Inflammatory macrophage (primary cell): ENCODE measurements at regions not wholly inside any gene's neighbourhood (a gene's known extent, or its start where the extent isn't known, plus 50 kb on each side); places are given as distances from the start of the nearest gene placed in this dataset.

ENCODE experiments used
- DNase-seq, 2 donors: peaks; one replicate each; pipeline ENCODE4 v3.0.0-alpha.2; 2020 to 2022

- DNase-seq, result peak; percentile 55 to 56
Measured at GRCh38 chr2:18178736-18179349, 300.4 kb downstream of the KCNS3 start.

- DNase-seq, result no peak
Measured at GRCh38 chr2:18176679-18177215, 298.3 kb downstream of the KCNS3 start.

GRCh38 chr2:18172607-18173006 lies 294.1 kb downstream of the KCNS3 start:
- DNase-seq, result no peak

- DNase-seq, result no peak
Measured at GRCh38 chr2:18171191-18172139, 293.0 kb downstream of the KCNS3 start.

- no peak for DNase-seq
Measured at GRCh38 chr2:18170642-18171041, 292.2 kb downstream of the KCNS3 start.

- no peak for DNase-seq
Measured at GRCh38 chr2:18169893-18170175, 291.4 kb downstream of the KCNS3 start.

GRCh38 chr2:18169121-18169892 lies 290.8 kb downstream of the KCNS3 start:
- DNase-seq, result no peak

- no peak for DNase-seq
Measured at GRCh38 chr2:18167871-18168270, 289.4 kb downstream of the KCNS3 start.

GRCh38 chr2:18161681-18162080 lies 283.2 kb downstream of the KCNS3 start:
- no peak for DNase-seq

- DNase-seq, result no peak
Measured at GRCh38 chr2:18159896-18160295, 281.4 kb downstream of the KCNS3 start.

GRCh38 chr2:18156421-18156820 lies 278.0 kb downstream of the KCNS3 start:
- no peak for DNase-seq

- no peak for DNase-seq
Measured at GRCh38 chr2:18156002-18156401, 277.5 kb downstream of the KCNS3 start.

GRCh38 chr2:18154812-18155211 lies 276.3 kb downstream of the KCNS3 start:
- DNase-seq, result no peak

GRCh38 chr2:18154259-18154658 lies 275.8 kb downstream of the KCNS3 start:
- no peak for DNase-seq

- no peak for DNase-seq
Measured at GRCh38 chr2:18153741-18154140, 275.3 kb downstream of the KCNS3 start.

GRCh38 chr2:18151237-18151636 lies 272.8 kb downstream of the KCNS3 start:
- no peak for DNase-seq

- DNase-seq, result peak; percentile 49 to 52
Measured at GRCh38 chr2:18149660-18150246, 271.3 kb downstream of the KCNS3 start.

GRCh38 chr2:18136881-18137475 lies 258.5 kb downstream of the KCNS3 start:
- no peak for DNase-seq

- no peak for DNase-seq
Measured at GRCh38 chr2:18133310-18133709, 254.8 kb downstream of the KCNS3 start.

- DNase-seq, result no peak
Measured at GRCh38 chr2:18132697-18133096, 254.2 kb downstream of the KCNS3 start.

GRCh38 chr2:18131761-18132160 lies 253.3 kb downstream of the KCNS3 start:
- no peak for DNase-seq

- DNase-seq, result no peak
Measured at GRCh38 chr2:18129348-18129747, 250.9 kb downstream of the KCNS3 start.
